GM12865 (cell line): ENCODE measurements at regions not wholly inside any gene's neighbourhood (a gene's known extent, or its start where the extent isn't known, plus 50 kb on each side); places are given as distances from the start of the nearest gene placed in this dataset.

Experiments
- DNase-seq: peaks from one replicate; pipeline ENCODE4 v3.0.0; 2010; ENCODE audit warnings: low read depth
- H3K4me3 ChIP-seq: 2 replicates; pipeline ENCODE4 v1.5.1; 2011; ENCODE audit warnings: mild to moderate bottlenecking, low read depth, low read length, control low read depth
- TF ChIP-seq, protein P1 (sequence below): IDR thresholded peaks from 2 replicates; pipeline ENCODE4 v1.5.1; 2011; ENCODE audit warnings: low read length, control low read depth, low read depth, inconsistent platforms; ENCODE audit not compliant: insufficient read depth; ENCODE audit errors: missing control alignments

DNA sequence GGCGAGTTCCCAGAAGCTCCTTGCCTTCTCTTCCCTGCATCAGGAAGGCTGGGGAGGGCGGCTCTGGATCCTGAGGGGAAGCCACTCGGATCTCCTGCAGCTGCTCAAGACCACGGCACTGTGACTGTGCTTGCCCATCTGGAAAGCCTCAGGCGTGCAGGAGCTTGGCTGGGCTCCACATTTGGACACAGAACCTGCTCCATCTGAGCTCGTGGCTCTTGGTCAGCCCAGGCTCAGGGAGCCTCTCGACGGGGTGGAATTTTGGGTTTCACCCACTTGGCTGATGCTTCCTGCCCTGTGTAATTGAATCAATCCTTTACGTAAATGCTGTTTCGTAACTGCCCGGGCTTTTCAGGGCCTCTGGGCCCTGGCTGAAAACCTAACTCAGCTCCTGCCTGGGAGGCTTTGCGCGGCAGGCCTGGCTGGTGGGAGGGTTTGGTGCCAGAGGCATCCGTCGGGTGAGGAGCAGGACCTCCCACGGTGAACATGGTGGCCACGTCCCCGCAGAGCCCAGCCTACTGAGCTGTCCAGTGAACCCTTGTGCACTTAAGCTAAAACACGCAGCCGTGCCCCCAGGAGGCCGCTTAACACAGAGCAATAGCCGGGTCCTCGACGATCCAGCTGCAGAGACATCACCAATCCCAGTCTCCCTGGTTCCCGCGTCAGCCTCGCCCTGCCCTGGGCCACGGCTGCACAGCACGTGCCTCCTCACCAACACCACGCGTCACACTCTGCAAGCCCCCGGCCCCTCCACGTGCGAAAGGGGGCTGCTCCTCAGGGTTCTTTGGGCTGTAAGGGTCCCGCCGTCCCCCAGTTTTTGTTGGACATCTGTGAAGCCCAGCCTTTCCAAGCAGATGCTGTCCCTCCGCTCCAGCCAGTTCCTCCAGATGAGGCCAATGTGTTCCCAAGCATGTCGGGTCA, 241.0 kb downstream of the DLL1 start:
- DNase-seq: no peak
- H3K4me3 ChIP-seq: no peak overlapping the region
- TF ChIP-seq, protein P1, sequence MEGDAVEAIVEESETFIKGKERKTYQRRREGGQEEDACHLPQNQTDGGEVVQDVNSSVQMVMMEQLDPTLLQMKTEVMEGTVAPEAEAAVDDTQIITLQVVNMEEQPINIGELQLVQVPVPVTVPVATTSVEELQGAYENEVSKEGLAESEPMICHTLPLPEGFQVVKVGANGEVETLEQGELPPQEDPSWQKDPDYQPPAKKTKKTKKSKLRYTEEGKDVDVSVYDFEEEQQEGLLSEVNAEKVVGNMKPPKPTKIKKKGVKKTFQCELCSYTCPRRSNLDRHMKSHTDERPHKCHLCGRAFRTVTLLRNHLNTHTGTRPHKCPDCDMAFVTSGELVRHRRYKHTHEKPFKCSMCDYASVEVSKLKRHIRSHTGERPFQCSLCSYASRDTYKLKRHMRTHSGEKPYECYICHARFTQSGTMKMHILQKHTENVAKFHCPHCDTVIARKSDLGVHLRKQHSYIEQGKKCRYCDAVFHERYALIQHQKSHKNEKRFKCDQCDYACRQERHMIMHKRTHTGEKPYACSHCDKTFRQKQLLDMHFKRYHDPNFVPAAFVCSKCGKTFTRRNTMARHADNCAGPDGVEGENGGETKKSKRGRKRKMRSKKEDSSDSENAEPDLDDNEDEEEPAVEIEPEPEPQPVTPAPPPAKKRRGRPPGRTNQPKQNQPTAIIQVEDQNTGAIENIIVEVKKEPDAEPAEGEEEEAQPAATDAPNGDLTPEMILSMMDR: no peak

DNA sequence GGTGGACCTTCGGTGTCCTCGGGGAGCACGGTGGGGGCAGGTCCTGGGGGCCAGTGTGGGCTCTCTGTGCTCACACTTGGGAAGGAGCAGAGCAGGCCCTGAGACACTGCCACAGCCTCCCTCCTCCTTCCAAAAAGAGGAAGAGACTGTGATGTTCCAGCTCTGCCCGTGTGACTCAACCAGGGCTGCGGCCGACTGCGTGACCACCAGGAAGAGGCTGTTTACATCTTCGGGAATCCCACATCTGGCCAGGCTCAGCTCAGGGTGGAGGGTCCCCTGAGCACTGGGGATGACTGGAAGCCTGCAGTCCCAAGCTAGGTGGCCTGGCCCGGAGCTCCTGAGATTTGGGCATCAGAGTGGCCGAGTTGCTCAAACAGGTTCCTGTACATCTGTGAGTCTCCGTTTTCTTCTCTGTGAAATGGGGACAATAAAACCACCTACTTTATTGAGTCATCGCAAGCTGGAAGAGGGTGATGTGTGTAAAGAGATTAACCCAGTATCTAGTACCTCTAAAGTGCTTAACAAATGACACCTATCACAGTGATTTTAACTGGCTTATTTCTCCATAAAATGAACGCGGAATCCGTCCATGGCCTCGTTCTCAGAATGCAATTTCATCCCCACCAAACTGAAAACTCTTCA, 242.1 kb downstream of the DLL1 start:
- TF ChIP-seq, protein P1: no peak
- DNase-seq: no peak
- no peak overlapping the region for H3K4me3 ChIP-seq

DNA sequence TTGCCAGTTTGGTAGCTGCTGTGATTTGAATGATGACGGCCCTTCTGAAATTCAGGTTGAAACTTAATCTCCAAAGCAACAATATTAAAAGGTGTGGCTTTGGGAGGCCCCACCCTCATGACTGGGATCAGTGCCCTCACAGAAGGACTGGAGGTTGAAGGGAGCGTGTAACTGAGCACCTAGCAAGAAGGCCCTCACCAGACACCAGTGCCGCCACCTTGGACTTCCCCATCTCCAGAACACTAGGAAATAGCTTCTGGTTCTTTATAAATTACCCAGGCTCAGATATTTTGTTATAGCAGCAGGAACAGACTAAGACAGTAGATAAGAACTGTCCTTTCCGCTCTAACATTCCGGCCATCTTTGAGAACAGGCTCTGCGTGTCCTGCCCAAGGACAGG, 243.1 kb downstream of the DLL1 start:
- TF ChIP-seq, protein P1: no peak
- DNase-seq: no peak
- no peak overlapping the region for H3K4me3 ChIP-seq

DNA sequence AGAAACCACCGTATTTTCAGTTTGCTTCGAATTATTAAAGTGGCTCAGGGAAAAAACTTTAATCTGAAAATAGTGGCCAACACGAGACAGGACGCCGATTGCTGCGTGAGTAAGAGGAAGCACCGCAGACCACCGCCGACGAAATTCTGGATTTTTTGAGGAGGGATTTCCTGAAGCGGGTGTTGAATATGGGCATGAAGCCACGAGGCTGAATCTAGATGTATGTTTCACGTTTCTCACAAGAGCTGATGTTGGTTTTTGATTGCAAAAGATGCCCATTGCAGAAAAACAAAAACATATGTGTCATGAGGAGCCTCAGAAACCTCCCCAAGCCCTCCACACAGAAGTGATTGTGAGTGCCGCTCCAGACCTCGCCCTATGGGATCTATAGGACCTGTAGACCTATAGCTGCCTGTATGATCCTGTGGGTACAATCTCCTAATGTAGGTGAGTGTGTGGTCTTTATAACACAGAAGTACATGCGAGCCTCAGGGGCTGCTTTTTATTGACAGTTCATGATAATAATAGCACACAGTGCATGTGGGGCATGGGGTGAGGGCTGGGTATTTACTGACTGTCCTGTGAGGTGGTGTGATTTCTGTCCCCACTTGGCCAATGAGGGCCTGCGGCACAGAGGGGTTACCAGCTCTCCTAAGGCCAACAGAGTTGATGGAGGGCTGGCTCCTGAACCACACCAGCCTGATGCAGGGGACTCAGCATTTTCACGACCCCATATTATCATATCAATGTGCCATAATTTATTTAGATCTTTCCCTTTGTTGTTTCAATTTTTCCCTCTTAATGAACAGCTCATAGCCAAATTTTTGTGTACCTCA, 243.9 kb downstream of the DLL1 start:
- DNase-seq: no peak
- TF ChIP-seq, protein P1: no peak

DNA sequence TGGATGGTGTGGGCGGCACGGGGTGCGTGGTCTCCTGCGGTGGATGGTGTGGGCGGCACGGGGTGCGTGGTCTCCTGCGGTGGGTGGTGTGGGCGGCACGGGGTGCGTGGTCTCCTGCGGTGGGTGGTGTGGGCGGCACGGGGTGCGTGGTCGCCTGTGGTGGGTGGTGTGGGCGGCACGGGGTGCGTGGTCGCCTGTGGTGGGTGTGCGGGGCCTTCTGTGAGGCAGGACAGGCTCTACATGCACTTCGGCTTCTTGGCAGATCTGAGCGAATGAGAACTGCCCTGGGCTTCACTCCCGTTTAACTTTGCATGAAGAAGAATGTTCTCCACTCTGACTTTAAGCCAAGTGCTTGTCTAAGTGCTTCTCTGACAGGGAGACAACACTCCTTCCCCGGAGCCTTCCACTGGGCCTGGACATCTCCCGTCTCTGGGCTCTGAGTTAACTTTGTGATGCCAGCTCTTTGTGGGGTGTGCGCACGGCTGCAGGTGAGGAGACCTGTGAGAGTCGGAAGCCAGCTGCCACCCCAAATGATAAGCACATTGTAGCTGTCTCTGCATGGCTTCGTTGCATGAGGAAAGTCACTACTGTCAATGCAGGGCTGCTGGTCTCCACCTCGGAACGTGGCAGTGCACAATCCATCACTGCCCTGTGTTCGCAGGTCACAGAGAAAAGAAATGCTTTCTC, 244.8 kb downstream of the DLL1 start:
- TF ChIP-seq, protein P1: no peak
- DNase-seq: no peak
- no peak overlapping the region for H3K4me3 ChIP-seq

More for the DNA sequence above, 243.9 kb downstream of the DLL1 start:
- H3K4me3 ChIP-seq: no peak overlapping the region

DNA sequence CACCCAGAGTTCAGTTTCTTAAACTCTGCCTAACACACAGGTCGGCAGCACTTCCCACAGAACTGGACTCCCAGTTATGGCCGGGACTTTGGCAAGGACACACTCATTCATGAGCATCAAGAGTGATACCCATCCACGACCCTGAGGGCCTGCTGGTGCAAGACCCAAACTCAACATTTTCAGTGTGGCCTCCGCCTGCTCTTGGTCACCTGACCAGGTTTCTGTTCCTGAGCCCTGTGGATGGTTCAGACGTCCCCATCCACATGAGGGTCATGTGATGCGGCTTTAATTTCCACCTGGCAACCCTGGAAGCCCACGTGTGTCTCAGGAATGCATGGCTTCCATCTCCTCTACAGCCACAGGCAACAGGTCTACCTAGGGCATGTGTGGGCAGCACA, 245.3 kb downstream of the DLL1 start:
- DNase-seq: no peak
- TF ChIP-seq, protein P1: no peak
- no peak overlapping the region for H3K4me3 ChIP-seq
